ENCODE measurements at regions not wholly inside any gene's neighbourhood (a gene's known extent, or its start where the extent isn't known, plus 50 kb on each side); places are given as distances from the start of the nearest gene placed in this dataset.
"Not testable (repeated sequence)": the region's sequence is repeated elsewhere in the genome, so short reads cannot be mapped to it uniquely, and the experiment has no call there.

DNA sequence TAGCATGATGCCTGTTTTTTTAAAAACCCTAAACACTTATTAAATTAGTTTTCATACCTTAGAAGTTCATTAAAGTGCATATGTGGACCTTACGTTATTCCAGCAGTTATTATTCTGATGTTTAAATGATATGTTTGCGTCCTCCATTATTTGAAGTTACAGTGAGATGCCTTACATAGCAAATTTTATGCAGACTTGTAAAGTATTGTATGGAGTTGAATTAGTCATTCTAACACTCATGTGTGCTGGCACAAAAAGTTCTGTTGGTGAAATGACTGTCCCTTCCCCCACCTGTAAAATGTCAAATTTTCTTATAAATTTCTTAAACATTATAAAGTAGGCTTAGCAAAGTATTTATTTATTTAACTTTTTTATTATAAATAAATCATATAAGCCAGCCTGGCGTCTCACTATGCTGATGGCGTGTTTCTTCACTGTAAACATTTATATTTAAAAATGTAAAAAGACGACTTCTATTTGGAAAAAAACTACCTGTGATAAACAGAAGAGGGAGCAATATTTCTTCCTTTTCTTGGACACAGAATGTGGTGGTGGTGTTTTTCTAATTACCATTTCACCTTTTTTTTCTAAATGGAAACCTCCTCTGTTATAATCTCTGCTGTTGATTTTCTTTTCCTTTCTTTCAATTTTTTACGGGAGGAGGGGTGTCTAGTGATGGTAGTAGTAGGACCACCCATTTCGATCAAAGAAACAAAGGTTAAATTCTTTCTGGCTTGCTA is 155.4 kb downstream of the RFPL4B start:
- FAIRE-seq (no peak), DNase-seq (ENCODE audit: extremely low spot score, insufficient read length, low read depth) (no peak)

GRCh38 chr6:112503091-112503596 is 156.0 kb downstream of the RFPL4B start:
- DNase-seq (ENCODE audit: extremely low spot score, insufficient read length, low read depth) = no peak
- no peak for FAIRE-seq

- no peak for DNase-seq (ENCODE audit: extremely low spot score, insufficient read length, low read depth)
- FAIRE-seq = no peak
Observed at GRCh38 chr6:112504621-112505020, 157.5 kb downstream of the RFPL4B start.

DNA sequence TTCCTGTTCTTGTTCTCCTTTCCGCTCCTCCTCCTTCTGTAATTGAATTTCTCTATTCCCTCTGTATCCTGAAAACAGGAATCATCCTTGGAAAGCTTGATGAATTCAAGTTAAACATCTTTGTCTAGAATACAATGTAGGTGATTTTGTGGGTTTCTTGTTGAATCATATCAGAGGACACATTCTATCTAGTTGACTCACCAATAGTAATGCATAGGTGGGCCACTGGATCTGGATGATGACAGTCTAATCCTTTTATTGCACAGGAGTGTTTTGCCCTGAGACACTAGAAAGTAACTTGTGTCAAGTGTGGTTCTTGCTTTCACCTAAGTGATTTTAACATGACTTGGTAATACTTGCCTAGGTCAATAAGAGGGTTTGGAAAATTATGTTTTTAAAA is 164.3 kb downstream of the RFPL4B start:
- no peak for FAIRE-seq
- DNase-seq (ENCODE audit: extremely low spot score, insufficient read length, low read depth) = no peak

GRCh38 chr6:112513175-112513574 is 166.0 kb downstream of the RFPL4B start:
- FAIRE-seq (no peak), DNase-seq (ENCODE audit: extremely low spot score, insufficient read length, low read depth) (no peak)

DNA sequence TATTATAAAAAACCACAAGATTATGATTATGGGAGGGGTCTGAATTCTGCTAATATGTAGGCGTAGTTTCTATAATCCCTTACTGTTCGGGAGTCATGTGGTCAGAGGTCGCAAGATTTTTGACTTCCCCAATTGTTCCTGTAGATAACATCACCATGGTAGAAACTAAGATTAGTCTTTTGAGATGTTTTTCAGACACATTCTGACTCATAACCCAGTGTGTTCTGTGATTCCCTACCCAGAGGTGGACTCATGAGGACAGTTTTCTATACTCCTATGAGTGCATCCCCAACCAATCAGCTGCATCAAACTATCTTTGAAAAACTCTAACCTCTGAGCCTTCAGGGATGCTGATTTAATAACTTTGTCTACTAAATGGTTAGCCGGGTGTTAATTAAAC is 175.5 kb downstream of the RFPL4B start:
- FAIRE-seq = no peak
- no peak for DNase-seq (ENCODE audit: extremely low spot score, insufficient read length, low read depth)

GRCh38 chr6:112524071-112524470 is 176.9 kb downstream of the RFPL4B start:
- FAIRE-seq = no peak

GRCh38 chr6:112525749-112526148 is 178.6 kb downstream of the RFPL4B start:
- DNase-seq (ENCODE audit: extremely low spot score, insufficient read length, low read depth) = no peak

More at GRCh38 chr6:112524071-112524470, 176.9 kb downstream of the RFPL4B start:
- DNase-seq (ENCODE audit: extremely low spot score, insufficient read length, low read depth) = no peak

GRCh38 chr6:112526594-112526993 is 179.5 kb downstream of the RFPL4B start:
- no peak for DNase-seq (ENCODE audit: extremely low spot score, insufficient read length, low read depth)
- no peak for FAIRE-seq

More at GRCh38 chr6:112525749-112526148, 178.6 kb downstream of the RFPL4B start:
- no peak for FAIRE-seq

GRCh38 chr6:112528306-112528705 is 181.2 kb downstream of the RFPL4B start:
- not testable (repeated sequence) for DNase-seq (ENCODE audit: extremely low spot score, insufficient read length, low read depth); FAIRE-seq

DNA sequence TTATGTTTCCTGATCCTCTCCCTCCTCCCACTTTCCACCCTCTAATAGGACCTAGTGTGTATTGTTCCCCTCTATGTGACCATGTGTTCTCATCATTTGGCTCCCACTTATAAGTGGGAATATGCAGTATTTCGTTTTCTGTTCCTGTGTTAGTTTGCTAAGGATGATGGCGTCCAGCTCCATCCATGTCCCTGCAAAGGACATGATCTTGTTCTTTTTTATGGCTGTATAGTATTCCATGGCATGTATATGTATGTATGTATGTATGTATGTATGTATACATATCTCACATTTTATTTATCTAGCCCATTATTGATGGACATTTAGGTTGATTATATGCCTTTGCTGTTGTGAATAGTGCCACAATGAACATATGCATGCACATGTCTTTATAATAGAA is 188.7 kb downstream of the RFPL4B start:
- no peak for DNase-seq (ENCODE audit: extremely low spot score, insufficient read length, low read depth)
- FAIRE-seq = no peak

DNA sequence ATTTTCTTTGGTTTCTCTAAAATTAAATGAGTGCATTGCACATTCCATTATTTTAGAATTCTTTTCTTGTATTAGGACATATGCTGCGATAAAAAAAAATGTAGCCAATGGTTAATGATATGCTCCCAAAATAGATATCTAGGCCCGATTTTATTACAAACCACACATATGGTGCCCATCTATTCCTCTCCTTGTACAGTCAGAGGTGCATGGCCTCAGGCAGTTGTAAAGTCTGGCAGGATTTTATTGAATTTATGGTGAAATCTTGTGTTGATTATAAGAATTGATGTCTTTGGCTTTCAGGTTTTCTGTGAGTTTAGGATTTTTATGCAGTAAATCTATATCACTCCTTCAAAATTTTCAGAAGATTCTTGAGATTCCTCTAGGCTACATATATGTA is 192.2 kb downstream of the RFPL4B start:
- FAIRE-seq = no peak
- DNase-seq (ENCODE audit: extremely low spot score, insufficient read length, low read depth) = no peak

- not testable (repeated sequence) for FAIRE-seq; DNase-seq (ENCODE audit: extremely low spot score, insufficient read length, low read depth)
Observed at GRCh38 chr6:112541847-112542246, 194.7 kb downstream of the RFPL4B start.

DNA sequence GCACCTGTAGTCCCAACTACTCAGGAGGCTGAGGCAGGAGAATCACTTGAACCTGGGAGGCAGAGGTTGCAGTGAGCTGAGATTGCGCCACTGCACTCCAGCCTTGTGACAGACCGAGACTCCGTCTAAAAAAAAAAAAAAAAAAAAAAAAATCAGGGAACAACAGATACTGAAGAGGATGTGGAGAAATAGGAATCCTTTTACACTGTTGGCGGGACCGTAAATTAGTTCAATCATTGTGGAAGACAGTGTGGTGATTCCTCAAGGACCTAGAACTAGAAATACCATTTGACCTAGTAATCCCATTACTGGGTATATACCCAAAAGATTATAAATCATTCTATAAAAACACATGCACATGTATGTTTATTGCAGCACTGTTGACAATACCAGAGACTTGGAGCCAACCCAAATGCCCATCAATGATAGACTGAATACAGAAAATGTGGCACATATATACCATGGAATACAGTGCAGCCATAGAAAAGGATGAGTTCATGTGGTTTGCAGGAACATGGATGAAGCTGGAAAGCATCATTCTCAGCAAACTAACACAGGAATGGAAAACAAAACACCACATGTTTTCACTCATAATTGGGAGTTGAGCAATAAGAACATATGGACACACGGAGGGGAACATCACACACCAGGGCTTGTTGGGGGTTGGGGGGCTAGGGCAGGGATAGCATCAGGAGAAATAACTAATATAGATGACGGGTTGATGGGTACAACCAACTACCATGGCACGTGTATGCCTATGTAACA is 200.4 kb downstream of the RFPL4B start:
- DNase-seq (ENCODE audit: extremely low spot score, insufficient read length, low read depth); FAIRE-seq: not testable (repeated sequence)

GRCh38 chr6:112549749-112550148 is 202.6 kb downstream of the RFPL4B start:
- DNase-seq (ENCODE audit: extremely low spot score, insufficient read length, low read depth) (no peak), FAIRE-seq (no peak)

DNA sequence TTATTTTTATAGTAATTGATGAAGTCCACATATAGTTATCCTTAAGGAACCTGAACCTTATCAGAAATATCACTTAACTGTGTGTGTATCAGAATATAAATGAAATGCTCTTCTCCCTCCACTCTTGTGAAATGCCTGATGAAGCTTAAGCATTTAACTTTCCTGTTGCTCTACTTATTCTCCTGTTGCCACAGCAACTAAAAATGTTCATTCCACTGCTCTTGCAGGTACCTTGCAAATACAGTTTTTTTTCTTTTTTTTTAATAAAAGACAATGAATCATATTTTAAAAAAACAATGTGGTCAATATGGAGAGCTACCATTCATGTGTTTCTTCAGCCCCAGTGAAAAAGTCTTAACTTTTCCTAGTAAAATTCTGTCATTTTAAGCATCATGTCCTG is 210.3 kb downstream of the RFPL4B start:
- no peak for DNase-seq (ENCODE audit: extremely low spot score, insufficient read length, low read depth)
- no peak for FAIRE-seq

GRCh38 chr6:112557961-112558360 is 210.8 kb downstream of the RFPL4B start:
- no peak for FAIRE-seq
- no peak for DNase-seq (ENCODE audit: extremely low spot score, insufficient read length, low read depth)

DNA sequence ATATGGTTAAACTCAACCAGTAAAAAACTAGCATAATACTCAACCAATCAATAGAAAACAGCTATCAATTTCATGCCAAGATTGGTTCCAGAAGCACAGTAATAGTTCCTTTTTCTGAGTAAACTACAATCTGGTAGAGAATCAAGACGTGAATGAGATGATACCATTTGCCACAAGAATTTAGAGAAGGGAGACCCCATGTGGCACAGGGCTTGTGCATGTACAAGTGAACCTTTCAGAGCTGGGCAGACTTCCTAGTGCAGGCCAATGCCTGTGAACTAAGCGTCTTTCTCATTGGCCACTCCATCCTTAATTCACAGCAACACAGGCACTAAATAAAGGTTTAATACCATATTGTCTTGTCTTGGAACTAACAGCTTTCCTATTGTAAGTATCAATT is 213.5 kb downstream of the RFPL4B start:
- FAIRE-seq (no peak), DNase-seq (ENCODE audit: extremely low spot score, insufficient read length, low read depth) (no peak)

DNA sequence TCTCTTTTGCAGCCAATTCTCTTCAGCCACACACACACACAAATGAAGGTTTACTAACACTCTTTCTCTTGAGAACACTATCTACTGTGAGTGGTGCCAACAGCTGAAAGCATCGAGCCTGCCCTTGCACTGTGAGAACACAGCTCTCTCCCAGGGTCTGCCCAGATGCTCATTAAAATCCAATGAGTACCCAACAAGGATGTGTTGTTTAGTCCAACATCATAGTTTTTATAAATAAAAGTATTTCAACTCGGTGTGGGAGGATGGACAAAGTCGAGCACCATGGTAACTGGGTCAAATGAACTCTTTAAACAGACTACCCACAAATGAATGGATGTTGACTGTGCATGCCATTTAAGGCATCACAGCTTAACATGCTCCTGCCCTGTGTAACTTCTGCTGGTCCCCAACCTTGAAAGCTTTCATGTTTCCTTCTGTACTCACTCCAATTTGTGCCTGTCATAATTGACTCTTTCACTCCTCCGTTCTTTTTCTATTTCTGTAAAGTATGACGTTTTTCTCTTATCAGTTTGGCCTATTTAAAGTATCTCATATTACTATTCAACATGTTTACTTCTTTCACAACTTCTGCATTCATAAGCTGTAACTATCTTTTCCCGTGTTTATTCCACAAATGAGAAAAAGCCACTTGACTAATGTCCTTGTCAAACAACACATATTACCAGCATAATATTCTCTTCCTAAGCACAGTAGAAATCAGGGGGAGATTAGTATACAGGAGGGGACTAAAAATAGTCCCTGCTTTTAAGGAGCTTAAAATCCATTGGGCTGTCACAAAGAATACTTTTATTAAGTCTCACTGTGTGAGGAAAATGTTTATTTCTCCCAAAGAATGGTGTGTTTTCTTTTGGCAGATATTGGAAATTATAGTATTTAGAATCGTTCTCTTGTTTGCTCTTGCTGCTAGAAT is 215.4 kb downstream of the RFPL4B start:
- FAIRE-seq = no peak
- no peak for DNase-seq (ENCODE audit: extremely low spot score, insufficient read length, low read depth)

- no peak for FAIRE-seq
Observed at GRCh38 chr6:112563368-112563767, 216.2 kb downstream of the RFPL4B start.

More at GRCh38 chr6:112563368-112563767, 216.2 kb downstream of the RFPL4B start:
- DNase-seq (ENCODE audit: extremely low spot score, insufficient read length, low read depth) = no peak
